ENCODE measurements at regions not wholly inside any gene's neighbourhood (a gene's known extent, or its start where the extent isn't known, plus 50 kb on each side); places are given as distances from the start of the nearest gene placed in this dataset.

DNA sequence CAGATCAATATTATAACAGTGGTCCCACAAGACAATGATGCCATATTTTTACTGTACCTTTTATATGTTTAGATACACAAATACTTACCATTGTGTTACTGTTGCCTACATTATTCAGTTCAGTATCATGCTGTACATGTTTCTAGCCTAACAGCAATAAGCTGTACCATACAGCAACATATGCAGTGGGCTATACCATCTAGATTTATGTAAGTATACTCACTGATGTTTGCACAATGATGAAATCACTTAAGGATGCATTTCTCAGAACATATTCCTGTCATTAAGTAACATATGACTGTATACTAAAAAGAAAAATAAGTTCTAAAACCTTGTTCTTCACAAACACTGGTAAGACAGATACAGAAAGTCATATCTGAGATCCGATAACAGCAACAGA lies 468.6 kb upstream of the SEMA3A start:
- Histone ChIP-seq H4K20me1 (ENCODE audit: insufficient read depth) (no peaks in the 10 kb centered on the region), H2AFZ (ENCODE audit: low read depth, low read length, poor library complexity, severe bottlenecking) (no peak overlapping the region), H3K27me3 (ENCODE audit: insufficient read depth, low read length) (no peaks in the 10 kb centered on the region), H3K9me2 (ENCODE audit: insufficient read depth) (no peaks in the 10 kb centered on the region), H3K79me2 (ENCODE audit: insufficient read depth, low read length) (no peaks in the 10 kb centered on the region), H3K36me3 (ENCODE audit: control insufficient read depth in 1 of 2, insufficient read depth in 2 of 2, low read length in 2 of 2) (no peaks in the 10 kb centered on the region), H3K9me3 (ENCODE audit: control insufficient read depth in 1 of 2, insufficient read depth in 1 of 2, low read depth in 1 of 2, low read length in 2 of 2) (no peaks in the 10 kb centered on the region), H3K4me1 (ENCODE audit: control insufficient read depth in 1 of 2, insufficient read depth in 2 of 2, low read length in 2 of 2) (peaks cover 0 to 4% of the 10 kb centered on the region in 2 experiments; a peak in 1 of 4 replicates), H3K4me2 (ENCODE audit: low read length) (no peak overlapping the region), H3K9ac (ENCODE audit: low read length) (no peak overlapping the region), H3K27ac (ENCODE audit: low read depth, low read length) (no peak overlapping the region), H3K4me3 (replicated peaks in 1 of 2; ENCODE audit: low read depth in 1 of 2, low read length in 2 of 2) (no peak overlapping the region)
- no TSS peak for BruUV-seq (replicated peaks)
- ChIA-PET POLR2A (no interaction called here), CTCF (no interaction called here), RAD21 (ENCODE audit: low non-redundant PET in 1 of 2, low total read pairs in 2 of 2, uncharacterized antibody in 2 of 2, unreplicated experiment in 2 of 2) (no interaction called here)
- DNase-seq (ENCODE audit: low read depth, low spot score): no peak
- ATAC-seq: no peak
- intact Hi-C loops (cut with micrococcal nuclease): no loop called here
- TF ChIP-seq ELF1 (IDR thresholded peaks at IDR 0.05; ENCODE audit: borderline replicate concordance, low read depth) (no peak), RAD21 (IDR thresholded peaks at IDR 0.05; ENCODE audit: low read depth) (no peak), YY1 (IDR thresholded peaks at IDR 0.05; ENCODE audit: extremely low read depth, insufficient replicate concordance, low read depth, low read length) (no peak), FOSL1 (IDR thresholded peaks at IDR 0.05; ENCODE audit: low read depth) (no peak), TCF7L2 (IDR thresholded peaks at IDR 0.05; ENCODE audit: borderline replicate concordance, extremely low read depth, insufficient read depth, insufficient read length) (no peak), POLR2A (IDR thresholded peaks at IDR 0.05; ENCODE audit: borderline replicate concordance, extremely low read depth, insufficient read depth, insufficient read length) (no peak), CEBPB (IDR thresholded peaks at IDR 0.05; ENCODE audit: low read depth) (no peak)
- TF ChIP-seq, protein P1, sequence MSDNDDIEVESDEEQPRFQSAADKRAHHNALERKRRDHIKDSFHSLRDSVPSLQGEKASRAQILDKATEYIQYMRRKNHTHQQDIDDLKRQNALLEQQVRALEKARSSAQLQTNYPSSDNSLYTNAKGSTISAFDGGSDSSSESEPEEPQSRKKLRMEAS (IDR thresholded peaks at IDR 0.05): no peak
- TF ChIP-seq, protein P2, sequence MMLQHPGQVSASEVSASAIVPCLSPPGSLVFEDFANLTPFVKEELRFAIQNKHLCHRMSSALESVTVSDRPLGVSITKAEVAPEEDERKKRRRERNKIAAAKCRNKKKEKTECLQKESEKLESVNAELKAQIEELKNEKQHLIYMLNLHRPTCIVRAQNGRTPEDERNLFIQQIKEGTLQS (IDR thresholded peaks at IDR 0.05): no peak
- TF ChIP-seq, protein P3, sequence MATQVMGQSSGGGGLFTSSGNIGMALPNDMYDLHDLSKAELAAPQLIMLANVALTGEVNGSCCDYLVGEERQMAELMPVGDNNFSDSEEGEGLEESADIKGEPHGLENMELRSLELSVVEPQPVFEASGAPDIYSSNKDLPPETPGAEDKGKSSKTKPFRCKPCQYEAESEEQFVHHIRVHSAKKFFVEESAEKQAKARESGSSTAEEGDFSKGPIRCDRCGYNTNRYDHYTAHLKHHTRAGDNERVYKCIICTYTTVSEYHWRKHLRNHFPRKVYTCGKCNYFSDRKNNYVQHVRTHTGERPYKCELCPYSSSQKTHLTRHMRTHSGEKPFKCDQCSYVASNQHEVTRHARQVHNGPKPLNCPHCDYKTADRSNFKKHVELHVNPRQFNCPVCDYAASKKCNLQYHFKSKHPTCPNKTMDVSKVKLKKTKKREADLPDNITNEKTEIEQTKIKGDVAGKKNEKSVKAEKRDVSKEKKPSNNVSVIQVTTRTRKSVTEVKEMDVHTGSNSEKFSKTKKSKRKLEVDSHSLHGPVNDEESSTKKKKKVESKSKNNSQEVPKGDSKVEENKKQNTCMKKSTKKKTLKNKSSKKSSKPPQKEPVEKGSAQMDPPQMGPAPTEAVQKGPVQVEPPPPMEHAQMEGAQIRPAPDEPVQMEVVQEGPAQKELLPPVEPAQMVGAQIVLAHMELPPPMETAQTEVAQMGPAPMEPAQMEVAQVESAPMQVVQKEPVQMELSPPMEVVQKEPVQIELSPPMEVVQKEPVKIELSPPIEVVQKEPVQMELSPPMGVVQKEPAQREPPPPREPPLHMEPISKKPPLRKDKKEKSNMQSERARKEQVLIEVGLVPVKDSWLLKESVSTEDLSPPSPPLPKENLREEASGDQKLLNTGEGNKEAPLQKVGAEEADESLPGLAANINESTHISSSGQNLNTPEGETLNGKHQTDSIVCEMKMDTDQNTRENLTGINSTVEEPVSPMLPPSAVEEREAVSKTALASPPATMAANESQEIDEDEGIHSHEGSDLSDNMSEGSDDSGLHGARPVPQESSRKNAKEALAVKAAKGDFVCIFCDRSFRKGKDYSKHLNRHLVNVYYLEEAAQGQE (IDR thresholded peaks at IDR 0.05; ENCODE audit: low read depth): no peak
- TF ChIP-seq, protein P4, sequence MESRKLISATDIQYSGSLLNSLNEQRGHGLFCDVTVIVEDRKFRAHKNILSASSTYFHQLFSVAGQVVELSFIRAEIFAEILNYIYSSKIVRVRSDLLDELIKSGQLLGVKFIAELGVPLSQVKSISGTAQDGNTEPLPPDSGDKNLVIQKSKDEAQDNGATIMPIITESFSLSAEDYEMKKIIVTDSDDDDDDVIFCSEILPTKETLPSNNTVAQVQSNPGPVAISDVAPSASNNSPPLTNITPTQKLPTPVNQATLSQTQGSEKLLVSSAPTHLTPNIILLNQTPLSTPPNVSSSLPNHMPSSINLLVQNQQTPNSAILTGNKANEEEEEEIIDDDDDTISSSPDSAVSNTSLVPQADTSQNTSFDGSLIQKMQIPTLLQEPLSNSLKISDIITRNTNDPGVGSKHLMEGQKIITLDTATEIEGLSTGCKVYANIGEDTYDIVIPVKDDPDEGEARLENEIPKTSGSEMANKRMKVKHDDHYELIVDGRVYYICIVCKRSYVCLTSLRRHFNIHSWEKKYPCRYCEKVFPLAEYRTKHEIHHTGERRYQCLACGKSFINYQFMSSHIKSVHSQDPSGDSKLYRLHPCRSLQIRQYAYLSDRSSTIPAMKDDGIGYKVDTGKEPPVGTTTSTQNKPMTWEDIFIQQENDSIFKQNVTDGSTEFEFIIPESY (IDR thresholded peaks at IDR 0.05; ENCODE audit: extremely low read depth, insufficient replicate concordance, low read length): no peak

All from HCT116 (cell line).